Stimulated activated CD8-positive, alpha-beta memory T cell treated with anti-CD3 and anti-CD28 coated beads, Interleukin-2, amount 100 ng/mL, for 1 hour (primary cell): ENCODE measurements at regions not wholly inside any gene's neighbourhood (a gene's known extent, or its start where the extent isn't known, plus 50 kb on each side); places are given as distances from the start of the nearest gene placed in this dataset.

ENCODE experiments used
- DNase-seq, 2 donors: peaks; one replicate each; pipeline ENCODE4 v3.0.0-alpha.2; 2020; ENCODE audit warnings: low read depth in 2 of 2

GRCh38 chr13:80463673-80464352 lies 122.9 kb upstream of the SPRY2 start:
- DNase-seq = no peak

- no peak for DNase-seq
Measured at GRCh38 chr13:80462567-80462966, 121.6 kb upstream of the SPRY2 start.

GRCh38 chr13:80462037-80462436 lies 121.1 kb upstream of the SPRY2 start:
- no peak for DNase-seq

- no peak for DNase-seq
Measured at GRCh38 chr13:80458543-80458942, 117.6 kb upstream of the SPRY2 start.

GRCh38 chr13:80454245-80454644 lies 113.3 kb upstream of the SPRY2 start:
- no peak for DNase-seq

GRCh38 chr13:80452279-80452678 lies 111.4 kb upstream of the SPRY2 start:
- no peak for DNase-seq

GRCh38 chr13:80451641-80452040 lies 110.7 kb upstream of the SPRY2 start:
- DNase-seq = no peak

- no peak for DNase-seq
Measured at GRCh38 chr13:80450386-80450785, 109.5 kb upstream of the SPRY2 start.

GRCh38 chr13:80448725-80449124 lies 107.8 kb upstream of the SPRY2 start:
- DNase-seq = no peak

GRCh38 chr13:80447747-80448146 lies 106.8 kb upstream of the SPRY2 start:
- no peak for DNase-seq

GRCh38 chr13:80444240-80445015 lies 103.5 kb upstream of the SPRY2 start:
- DNase-seq = no peak

GRCh38 chr13:80442609-80443008 lies 101.7 kb upstream of the SPRY2 start:
- DNase-seq = no peak

GRCh38 chr13:80441968-80442367 lies 101.0 kb upstream of the SPRY2 start:
- no peak for DNase-seq

- DNase-seq = no peak
Measured at GRCh38 chr13:80438521-80438920, 97.6 kb upstream of the SPRY2 start.

GRCh38 chr13:80437231-80437630 lies 96.3 kb upstream of the SPRY2 start:
- no peak for DNase-seq

- DNase-seq = no peak
Measured at GRCh38 chr13:80436571-80437169, 95.7 kb upstream of the SPRY2 start.

GRCh38 chr13:80430561-80430960 lies 89.6 kb upstream of the SPRY2 start:
- no peak for DNase-seq

GRCh38 chr13:80428349-80429096 lies 87.6 kb upstream of the SPRY2 start:
- no peak for DNase-seq

GRCh38 chr13:80419416-80419815 lies 78.5 kb upstream of the SPRY2 start:
- DNase-seq = no peak

- no peak for DNase-seq
Measured at GRCh38 chr13:80413611-80414010, 72.7 kb upstream of the SPRY2 start.

GRCh38 chr13:80408270-80408669 lies 67.3 kb upstream of the SPRY2 start:
- DNase-seq = no peak

GRCh38 chr13:80400865-80401426 lies 60.0 kb upstream of the SPRY2 start:
- no peak for DNase-seq
